Choroid plexus epithelial cell (primary cell): ENCODE measurements at regions not wholly inside any gene's neighbourhood (a gene's known extent, or its start where the extent isn't known, plus 50 kb on each side); places are given as distances from the start of the nearest gene placed in this dataset.

Experiments used
- DNase-seq: peaks from one replicate; pipeline ENCODE4 v3.0.0-alpha.2; 2010; ENCODE audit warnings: low read depth
- H3K4me3 ChIP-seq: 2 replicates; pipeline ENCODE4 v1.5.1; 2011; ENCODE audit warnings: low read depth, mild to moderate bottlenecking, control low read depth, low read length, moderate library complexity
- CTCF ChIP-seq: conservative IDR thresholded peaks from 2 replicates; pipeline ENCODE4 v1.5.1; 2011; ENCODE audit warnings: low read depth, mild to moderate bottlenecking, control low read depth, inconsistent platforms, low read length, moderate library complexity

- TF ChIP-seq CTCF: no peak
- H3K4me3 ChIP-seq: no peak overlapping the region
- DNase-seq: no peak
Observed at GRCh38 chr5:152632360-152632759, 227.3 kb upstream of the NMUR2 start.

- DNase-seq: no peak
- no peak overlapping the region for H3K4me3 ChIP-seq
- no peak for TF ChIP-seq CTCF
Observed at GRCh38 chr5:152634586-152634985, 229.5 kb upstream of the NMUR2 start.

- no peak for DNase-seq
- no peak overlapping the region for H3K4me3 ChIP-seq
- no peak for TF ChIP-seq CTCF
Observed at GRCh38 chr5:152638996-152639552, 234.0 kb upstream of the NMUR2 start.

GRCh38 chr5:152641970-152642805 lies 237.1 kb upstream of the NMUR2 start:
- no peak for TF ChIP-seq CTCF
- DNase-seq: no peak
- H3K4me3 ChIP-seq: no peak overlapping the region

- no peak for TF ChIP-seq CTCF
- H3K4me3 ChIP-seq: no peak overlapping the region
- no peak for DNase-seq
Observed at GRCh38 chr5:152642880-152643279, 237.8 kb upstream of the NMUR2 start.

- no peak for TF ChIP-seq CTCF
- no peak overlapping the region for H3K4me3 ChIP-seq
- DNase-seq: no peak
Observed at GRCh38 chr5:152644029-152644728, 239.1 kb upstream of the NMUR2 start.
